ENCODE measurements at regions not wholly inside any gene's neighbourhood (a gene's known extent, or its start where the extent isn't known, plus 50 kb on each side); places are given as distances from the start of the nearest gene placed in this dataset.

GRCh38 chr2:41943159-41943558, 104.7 kb upstream of the PKDCC start:
- H3K4me3 ChIP-seq (ENCODE audit: control insufficient read depth, low read depth, low read length): no peak overlapping the region
- TF ChIP-seq, protein P1, sequence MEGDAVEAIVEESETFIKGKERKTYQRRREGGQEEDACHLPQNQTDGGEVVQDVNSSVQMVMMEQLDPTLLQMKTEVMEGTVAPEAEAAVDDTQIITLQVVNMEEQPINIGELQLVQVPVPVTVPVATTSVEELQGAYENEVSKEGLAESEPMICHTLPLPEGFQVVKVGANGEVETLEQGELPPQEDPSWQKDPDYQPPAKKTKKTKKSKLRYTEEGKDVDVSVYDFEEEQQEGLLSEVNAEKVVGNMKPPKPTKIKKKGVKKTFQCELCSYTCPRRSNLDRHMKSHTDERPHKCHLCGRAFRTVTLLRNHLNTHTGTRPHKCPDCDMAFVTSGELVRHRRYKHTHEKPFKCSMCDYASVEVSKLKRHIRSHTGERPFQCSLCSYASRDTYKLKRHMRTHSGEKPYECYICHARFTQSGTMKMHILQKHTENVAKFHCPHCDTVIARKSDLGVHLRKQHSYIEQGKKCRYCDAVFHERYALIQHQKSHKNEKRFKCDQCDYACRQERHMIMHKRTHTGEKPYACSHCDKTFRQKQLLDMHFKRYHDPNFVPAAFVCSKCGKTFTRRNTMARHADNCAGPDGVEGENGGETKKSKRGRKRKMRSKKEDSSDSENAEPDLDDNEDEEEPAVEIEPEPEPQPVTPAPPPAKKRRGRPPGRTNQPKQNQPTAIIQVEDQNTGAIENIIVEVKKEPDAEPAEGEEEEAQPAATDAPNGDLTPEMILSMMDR (IDR thresholded peaks at IDR 0.05; ENCODE audit: control insufficient read depth, insufficient read depth, low read depth, low read length, missing control alignments): no peak
- no peak for DNase-seq (ENCODE audit: low read depth)

DNA sequence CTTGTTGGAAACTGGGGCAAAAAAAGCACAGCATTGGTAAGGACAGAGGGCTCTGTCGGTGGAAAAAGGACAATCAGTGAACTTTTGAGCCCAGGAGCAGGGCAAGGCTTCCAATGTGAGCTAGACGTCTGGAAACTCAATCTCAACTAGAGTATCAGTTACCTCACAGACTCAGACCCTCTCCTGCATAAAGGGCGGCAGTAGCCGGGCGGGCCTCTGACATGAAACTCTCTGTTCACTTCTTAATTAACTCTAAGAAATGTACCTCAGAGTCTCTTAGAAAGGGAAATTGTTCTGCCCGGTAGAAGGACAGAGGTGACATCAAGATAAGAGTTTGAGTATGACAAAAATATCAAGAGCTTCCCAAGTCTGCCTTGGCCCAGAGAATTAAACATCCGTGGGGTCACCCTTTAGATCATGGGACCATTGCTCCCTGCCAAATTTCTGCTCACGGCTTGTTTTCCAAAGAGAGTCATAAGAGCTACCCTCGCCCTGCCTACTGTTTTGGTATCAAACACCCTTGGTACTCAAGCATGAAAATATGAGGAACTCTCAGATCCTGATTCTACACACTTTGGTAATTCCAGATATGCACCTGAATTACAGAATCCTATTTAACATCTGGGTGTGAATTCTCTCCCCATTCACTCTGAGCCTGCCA, 103.5 kb upstream of the PKDCC start:
- no peak overlapping the region for H3K4me3 ChIP-seq (ENCODE audit: control insufficient read depth, low read depth, low read length)
- no peak for DNase-seq (ENCODE audit: low read depth)
- TF ChIP-seq, protein P1 (IDR thresholded peaks at IDR 0.05; ENCODE audit: control insufficient read depth, insufficient read depth, low read depth, low read length, missing control alignments): no peak

DNA sequence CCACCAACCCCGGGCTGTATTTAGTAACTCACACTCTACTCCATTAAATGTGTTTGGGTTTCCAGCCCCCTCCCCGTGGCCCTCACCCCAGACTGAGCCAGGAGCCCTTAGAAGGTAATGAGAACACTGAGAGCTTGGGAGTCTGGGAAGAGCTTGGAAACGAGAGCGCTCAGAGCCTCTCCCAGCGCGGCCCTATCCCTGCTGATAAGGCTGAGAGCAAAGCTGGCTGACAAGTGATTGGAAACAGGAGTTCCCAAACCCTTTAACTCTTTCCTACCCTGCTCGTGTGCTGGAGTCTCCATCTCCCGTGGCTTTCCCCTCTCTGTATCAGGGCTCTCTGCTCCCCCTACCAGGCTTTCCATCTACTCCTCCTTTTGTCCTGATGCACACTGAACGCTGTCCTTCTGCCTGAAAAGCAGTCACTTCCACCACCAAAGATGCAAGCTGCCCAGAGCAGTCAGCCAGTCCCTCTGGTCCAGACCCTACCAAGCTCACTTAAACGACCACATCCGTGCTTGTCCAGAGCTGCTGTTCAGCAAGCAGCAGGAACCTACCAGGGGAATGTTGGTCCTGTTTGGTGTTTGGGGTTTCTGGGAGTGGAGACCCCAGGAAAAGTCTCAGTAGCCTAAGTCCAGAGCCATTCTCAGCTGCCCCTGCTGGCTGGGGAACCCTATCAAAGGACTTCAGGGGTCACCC, 100.0 kb upstream of the PKDCC start:
- DNase-seq (ENCODE audit: low read depth): no peak
- H3K4me3 ChIP-seq (ENCODE audit: control insufficient read depth, low read depth, low read length): no peak overlapping the region
- TF ChIP-seq, protein P1 (IDR thresholded peaks at IDR 0.05; ENCODE audit: control insufficient read depth, insufficient read depth, low read depth, low read length, missing control alignments): no peak

DNA sequence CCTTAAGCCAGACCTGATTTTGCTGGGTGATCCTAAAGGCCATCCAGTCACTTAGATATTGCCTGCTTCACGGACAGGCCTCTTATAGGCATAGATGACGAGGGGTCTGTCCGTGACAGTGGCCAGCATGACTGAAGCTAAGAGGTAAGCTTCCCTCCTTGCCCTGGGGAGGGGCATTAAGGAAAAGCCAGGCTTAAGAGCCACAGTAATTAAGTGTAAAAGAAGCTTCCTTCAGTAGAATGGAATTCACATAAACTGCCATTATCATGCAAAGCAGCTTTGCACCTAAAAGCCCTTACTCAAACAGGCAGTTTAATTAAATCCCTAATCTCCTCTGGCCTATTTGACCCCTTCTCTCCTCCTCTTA, 99.4 kb upstream of the PKDCC start:
- H3K4me3 ChIP-seq (ENCODE audit: control insufficient read depth, low read depth, low read length): no peak overlapping the region
- DNase-seq (ENCODE audit: low read depth): no peak

DNA sequence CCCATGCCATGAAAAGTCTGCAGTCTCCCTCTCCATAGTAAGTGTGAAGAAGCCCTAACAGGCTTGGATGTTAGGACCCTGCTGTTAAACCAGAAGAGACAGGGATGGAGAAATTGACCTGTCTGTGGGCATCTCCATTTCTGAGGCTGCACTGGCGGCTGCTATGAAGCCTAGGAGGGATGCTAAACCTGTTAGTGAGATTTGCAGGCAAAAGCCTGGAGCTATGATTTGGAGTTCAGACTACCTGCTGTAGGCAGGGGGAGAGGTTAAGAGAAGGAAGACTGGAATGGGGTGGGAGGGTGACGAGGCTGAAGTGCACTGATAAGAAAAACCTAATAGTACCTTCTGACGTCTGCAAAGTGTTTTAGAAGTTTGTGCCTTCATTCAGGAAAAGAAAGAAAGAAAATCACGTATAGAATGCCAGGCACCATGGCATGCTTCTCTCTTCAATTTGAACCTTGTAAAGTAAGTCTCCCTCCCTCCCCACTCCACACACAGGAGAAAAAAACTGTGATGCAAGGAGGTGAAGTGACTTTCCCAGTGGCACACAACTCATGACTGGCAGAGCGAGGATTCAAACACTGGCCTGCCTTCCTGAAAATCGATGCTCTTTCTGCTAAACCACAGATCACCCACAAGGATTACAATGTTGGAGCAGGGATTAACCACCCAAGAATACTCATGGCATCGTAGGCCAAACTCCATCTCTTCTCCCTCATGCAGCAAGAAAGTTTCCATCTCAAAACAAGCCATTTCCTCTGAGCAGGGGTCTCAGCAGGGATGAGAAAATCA, 98.5 kb upstream of the PKDCC start:
- TF ChIP-seq, protein P1 (IDR thresholded peaks at IDR 0.05; ENCODE audit: control insufficient read depth, insufficient read depth, low read depth, low read length, missing control alignments): no peak
- H3K4me3 ChIP-seq (ENCODE audit: control insufficient read depth, low read depth, low read length): no peak overlapping the region
- DNase-seq (ENCODE audit: low read depth): no peak

More for the DNA sequence above, 99.4 kb upstream of the PKDCC start:
- TF ChIP-seq, protein P1 (IDR thresholded peaks at IDR 0.05; ENCODE audit: control insufficient read depth, insufficient read depth, low read depth, low read length, missing control alignments): no peak

DNA sequence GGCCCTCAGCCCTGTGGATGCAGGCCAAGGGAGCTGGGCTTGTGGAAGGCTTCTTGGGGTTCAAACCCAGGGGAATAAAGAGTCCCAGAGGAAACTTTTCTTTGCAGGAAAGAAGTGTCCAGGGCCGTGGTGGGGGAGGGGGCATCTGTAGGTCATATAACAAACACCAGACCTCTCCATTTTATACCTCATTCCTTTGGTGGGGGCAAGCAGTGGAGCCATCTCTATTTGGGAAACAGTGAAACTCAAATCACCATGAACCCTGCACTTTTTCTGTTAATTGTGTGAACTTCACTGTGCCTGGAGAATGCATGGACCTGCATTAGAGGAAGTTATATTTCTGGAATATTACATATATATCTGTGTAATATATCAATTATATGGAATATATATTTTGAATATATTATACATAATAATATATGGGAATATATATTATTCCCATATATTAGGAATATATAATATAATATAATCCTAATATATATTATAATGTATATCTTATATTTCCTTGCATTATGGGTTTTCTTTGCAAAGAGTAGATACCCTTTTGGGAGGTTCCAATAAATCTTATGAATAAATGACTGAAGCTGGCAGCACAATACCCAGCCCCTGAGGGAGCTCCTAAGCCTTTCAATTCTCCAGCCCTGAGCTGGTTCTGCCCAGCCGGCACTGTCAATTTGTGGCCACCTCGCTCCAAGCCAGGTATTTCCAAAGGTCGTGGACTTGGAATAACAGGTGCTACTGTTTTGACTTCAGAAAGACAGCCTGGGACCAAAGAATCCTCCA, 97.7 kb upstream of the PKDCC start:
- DNase-seq (ENCODE audit: low read depth): no peak
- H3K4me3 ChIP-seq (ENCODE audit: control insufficient read depth, low read depth, low read length): no peak overlapping the region

More for the DNA sequence above, 97.7 kb upstream of the PKDCC start:
- TF ChIP-seq, protein P1 (IDR thresholded peaks at IDR 0.05; ENCODE audit: control insufficient read depth, insufficient read depth, low read depth, low read length, missing control alignments): no peak
